ENCODE measurements at regions not wholly inside any gene's neighbourhood (a gene's known extent, or its start where the extent isn't known, plus 50 kb on each side); places are given as distances from the start of the nearest gene placed in this dataset.

DNA sequence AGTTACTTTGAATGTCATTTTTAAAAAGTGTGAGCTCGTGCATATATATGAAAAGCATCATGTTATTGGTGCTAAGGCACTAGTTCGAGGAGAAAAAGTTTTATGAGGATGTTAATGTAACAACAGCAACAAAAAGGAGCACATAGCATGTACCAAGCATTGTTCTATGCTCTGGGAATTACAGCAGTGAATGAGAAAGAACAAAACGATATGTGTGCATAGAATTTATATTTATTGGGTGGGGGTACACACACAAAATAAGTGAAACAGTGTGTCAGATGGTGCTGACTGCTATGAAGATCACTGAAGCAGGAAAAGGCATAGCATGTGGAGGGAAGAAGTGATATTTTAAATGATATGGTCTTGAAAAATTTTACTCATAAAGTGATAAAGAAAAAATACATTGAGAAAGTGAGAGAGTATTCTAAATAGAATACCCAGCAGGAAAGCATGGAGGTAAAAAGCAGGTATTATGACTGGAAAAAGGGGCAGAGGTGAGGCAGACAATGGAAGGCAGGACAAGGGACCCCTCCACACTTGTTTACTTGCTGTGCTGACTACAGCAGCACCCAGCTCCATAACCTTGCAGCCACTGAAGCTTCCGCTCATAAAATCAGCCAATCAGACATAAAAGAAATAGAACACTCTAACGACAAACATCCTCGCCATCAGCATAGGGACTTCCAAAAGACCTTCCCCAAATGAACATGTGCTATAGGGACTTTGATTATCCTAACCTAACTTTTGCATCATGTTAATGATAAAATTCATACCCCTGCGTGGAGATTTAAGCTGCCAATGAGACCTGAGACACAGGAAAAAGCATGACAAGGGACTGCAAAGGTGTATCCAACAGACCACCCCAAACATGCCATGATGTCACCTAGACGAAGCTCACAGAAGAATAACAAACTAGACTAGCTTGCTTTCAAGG, 119.9 kb downstream of the HFE start:
- TF ChIP-seq NANOG (IDR thresholded peaks at IDR 0.05; ENCODE audit: borderline replicate concordance), result no peak
- no peak for TF ChIP-seq EZH2phosphoT487 (IDR thresholded peaks at IDR 0.05; ENCODE audit: unreplicated experiment)
- TF ChIP-seq STAT1 (IDR thresholded peaks at IDR 0.05; ENCODE audit: unreplicated experiment), result no peak
- no peak for TF ChIP-seq ZNF114 (CRISPR knock-in tag; IDR thresholded peaks at IDR 0.05)
- TF ChIP-seq CTCF (conservative IDR thresholded peaks at IDR 0.05; ENCODE audit: low read depth in 2 of 2), result no peak
- TF ChIP-seq, protein P1, sequence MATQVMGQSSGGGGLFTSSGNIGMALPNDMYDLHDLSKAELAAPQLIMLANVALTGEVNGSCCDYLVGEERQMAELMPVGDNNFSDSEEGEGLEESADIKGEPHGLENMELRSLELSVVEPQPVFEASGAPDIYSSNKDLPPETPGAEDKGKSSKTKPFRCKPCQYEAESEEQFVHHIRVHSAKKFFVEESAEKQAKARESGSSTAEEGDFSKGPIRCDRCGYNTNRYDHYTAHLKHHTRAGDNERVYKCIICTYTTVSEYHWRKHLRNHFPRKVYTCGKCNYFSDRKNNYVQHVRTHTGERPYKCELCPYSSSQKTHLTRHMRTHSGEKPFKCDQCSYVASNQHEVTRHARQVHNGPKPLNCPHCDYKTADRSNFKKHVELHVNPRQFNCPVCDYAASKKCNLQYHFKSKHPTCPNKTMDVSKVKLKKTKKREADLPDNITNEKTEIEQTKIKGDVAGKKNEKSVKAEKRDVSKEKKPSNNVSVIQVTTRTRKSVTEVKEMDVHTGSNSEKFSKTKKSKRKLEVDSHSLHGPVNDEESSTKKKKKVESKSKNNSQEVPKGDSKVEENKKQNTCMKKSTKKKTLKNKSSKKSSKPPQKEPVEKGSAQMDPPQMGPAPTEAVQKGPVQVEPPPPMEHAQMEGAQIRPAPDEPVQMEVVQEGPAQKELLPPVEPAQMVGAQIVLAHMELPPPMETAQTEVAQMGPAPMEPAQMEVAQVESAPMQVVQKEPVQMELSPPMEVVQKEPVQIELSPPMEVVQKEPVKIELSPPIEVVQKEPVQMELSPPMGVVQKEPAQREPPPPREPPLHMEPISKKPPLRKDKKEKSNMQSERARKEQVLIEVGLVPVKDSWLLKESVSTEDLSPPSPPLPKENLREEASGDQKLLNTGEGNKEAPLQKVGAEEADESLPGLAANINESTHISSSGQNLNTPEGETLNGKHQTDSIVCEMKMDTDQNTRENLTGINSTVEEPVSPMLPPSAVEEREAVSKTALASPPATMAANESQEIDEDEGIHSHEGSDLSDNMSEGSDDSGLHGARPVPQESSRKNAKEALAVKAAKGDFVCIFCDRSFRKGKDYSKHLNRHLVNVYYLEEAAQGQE (IDR thresholded peaks at IDR 0.05; ENCODE audit: unreplicated experiment), result no peak
- TF ChIP-seq, protein P2, sequence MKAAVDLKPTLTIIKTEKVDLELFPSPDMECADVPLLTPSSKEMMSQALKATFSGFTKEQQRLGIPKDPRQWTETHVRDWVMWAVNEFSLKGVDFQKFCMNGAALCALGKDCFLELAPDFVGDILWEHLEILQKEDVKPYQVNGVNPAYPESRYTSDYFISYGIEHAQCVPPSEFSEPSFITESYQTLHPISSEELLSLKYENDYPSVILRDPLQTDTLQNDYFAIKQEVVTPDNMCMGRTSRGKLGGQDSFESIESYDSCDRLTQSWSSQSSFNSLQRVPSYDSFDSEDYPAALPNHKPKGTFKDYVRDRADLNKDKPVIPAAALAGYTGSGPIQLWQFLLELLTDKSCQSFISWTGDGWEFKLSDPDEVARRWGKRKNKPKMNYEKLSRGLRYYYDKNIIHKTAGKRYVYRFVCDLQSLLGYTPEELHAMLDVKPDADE (IDR thresholded peaks at IDR 0.05), result no peak
- no peak for TF ChIP-seq POLR2AphosphoS5 (IDR thresholded peaks at IDR 0.05; ENCODE audit: low read depth)
- no peak for TF ChIP-seq ZNF331 (CRISPR knock-in tag; IDR thresholded peaks at IDR 0.05; ENCODE audit: low read depth)
- TF ChIP-seq CREB1 (CRISPR knock-in tag; IDR thresholded peaks at IDR 0.05; ENCODE audit: low read depth), result no peak
- TF ChIP-seq, protein P3, sequence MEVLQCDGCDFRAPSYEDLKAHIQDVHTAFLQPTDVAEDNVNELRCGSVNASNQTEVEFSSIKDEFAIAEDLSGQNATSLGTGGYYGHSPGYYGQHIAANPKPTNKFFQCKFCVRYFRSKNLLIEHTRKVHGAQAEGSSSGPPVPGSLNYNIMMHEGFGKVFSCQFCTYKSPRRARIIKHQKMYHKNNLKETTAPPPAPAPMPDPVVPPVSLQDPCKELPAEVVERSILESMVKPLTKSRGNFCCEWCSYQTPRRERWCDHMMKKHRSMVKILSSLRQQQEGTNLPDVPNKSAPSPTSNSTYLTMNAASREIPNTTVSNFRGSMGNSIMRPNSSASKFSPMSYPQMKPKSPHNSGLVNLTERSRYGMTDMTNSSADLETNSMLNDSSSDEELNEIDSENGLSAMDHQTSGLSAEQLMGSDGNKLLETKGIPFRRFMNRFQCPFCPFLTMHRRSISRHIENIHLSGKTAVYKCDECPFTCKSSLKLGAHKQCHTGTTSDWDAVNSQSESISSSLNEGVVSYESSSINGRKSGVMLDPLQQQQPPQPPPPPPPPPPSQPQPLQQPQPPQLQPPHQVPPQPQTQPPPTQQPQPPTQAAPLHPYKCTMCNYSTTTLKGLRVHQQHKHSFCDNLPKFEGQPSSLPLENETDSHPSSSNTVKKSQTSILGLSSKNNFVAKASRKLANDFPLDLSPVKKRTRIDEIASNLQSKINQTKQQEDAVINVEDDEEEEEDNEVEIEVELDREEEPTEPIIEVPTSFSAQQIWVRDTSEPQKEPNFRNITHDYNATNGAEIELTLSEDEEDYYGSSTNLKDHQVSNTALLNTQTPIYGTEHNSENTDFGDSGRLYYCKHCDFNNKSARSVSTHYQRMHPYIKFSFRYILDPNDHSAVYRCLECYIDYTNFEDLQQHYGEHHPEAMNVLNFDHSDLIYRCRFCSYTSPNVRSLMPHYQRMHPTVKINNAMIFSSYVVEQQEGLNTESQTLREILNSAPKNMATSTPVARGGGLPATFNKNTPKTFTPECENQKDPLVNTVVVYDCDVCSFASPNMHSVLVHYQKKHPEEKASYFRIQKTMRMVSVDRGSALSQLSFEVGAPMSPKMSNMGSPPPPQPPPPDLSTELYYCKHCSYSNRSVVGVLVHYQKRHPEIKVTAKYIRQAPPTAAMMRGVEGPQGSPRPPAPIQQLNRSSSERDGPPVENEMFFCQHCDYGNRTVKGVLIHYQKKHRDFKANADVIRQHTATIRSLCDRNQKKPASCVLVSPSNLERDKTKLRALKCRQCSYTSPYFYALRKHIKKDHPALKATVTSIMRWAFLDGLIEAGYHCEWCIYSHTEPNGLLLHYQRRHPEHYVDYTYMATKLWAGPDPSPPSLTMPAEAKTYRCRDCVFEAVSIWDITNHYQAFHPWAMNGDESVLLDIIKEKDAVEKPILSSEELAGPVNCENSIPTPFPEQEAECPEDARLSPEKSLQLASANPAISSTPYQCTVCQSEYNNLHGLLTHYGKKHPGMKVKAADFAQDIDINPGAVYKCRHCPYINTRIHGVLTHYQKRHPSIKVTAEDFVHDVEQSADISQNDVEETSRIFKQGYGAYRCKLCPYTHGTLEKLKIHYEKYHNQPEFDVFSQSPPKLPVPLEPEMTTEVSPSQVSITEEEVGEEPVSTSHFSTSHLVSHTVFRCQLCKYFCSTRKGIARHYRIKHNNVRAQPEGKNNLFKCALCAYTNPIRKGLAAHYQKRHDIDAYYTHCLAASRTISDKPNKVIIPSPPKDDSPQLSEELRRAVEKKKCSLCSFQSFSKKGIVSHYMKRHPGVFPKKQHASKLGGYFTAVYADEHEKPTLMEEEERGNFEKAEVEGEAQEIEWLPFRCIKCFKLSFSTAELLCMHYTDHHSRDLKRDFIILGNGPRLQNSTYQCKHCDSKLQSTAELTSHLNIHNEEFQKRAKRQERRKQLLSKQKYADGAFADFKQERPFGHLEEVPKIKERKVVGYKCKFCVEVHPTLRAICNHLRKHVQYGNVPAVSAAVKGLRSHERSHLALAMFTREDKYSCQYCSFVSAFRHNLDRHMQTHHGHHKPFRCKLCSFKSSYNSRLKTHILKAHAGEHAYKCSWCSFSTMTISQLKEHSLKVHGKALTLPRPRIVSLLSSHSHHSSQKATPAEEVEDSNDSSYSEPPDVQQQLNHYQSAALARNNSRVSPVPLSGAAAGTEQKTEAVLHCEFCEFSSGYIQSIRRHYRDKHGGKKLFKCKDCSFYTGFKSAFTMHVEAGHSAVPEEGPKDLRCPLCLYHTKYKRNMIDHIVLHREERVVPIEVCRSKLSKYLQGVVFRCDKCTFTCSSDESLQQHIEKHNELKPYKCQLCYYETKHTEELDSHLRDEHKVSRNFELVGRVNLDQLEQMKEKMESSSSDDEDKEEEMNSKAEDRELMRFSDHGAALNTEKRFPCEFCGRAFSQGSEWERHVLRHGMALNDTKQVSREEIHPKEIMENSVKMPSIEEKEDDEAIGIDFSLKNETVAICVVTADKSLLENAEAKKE (CRISPR knock-in tag; IDR thresholded peaks at IDR 0.05), result no peak
- no peak for TF ChIP-seq JUNB (IDR thresholded peaks at IDR 0.05; ENCODE audit: unreplicated experiment)
- no peak for TF ChIP-seq EZH2 (IDR thresholded peaks at IDR 0.05; ENCODE audit: low read depth, unreplicated experiment)
- Mint-ChIP-seq H3K9me3 (peaks cover 5% of the 10 kb centered on the region; the same call in 2 of the 3 replicates), H3K4me3 (no peak overlapping the region), H3K4me1 (peaks cover 16% of the 10 kb centered on the region), H3K27ac (no peak overlapping the region), H3K36me3 (ENCODE audit: low read depth) (no peaks in the 10 kb centered on the region), H3K27me3 (ENCODE audit: insufficient read depth, low read depth, poor library complexity) (peaks cover 3% of the 10 kb centered on the region)
- Histone ChIP-seq H3K4me1 (ENCODE audit: insufficient read depth) (peaks cover 17% of the 10 kb centered on the region; the same call in 1 of the 2 replicates), H3K79me2 (replicated peaks; ENCODE audit: insufficient read depth) (0 out of 2 replicates have a peak, but pooled peaks cover 3% of the 10 kb centered on the region), H3K27me3 (ENCODE audit: insufficient read depth) (no peaks in the 10 kb centered on the region), H3K4me3 (peak overlapping the region; percentile 76), H3K4me2 (peak overlapping the region; percentile 76), H3K36me3 (ENCODE audit: insufficient read depth) (no peaks in the 10 kb centered on the region), H3K27ac (ENCODE audit: low read depth) (peak overlapping the region; percentile 99), H3K9me2 (ENCODE audit: insufficient read depth) (no peaks in the 10 kb centered on the region), H3F3A (replicated peaks; ENCODE audit: low read depth) (peaks cover 6% of the 10 kb centered on the region; the same call in 1 of the 2 replicates), H2AFZ (no peak overlapping the region), H4K20me1 (replicated peaks; ENCODE audit: insufficient read depth) (no peaks in the 10 kb centered on the region)
- DNase-seq (ENCODE audit: low spot score) (no peak), ATAC-seq (no peak)
